T47D (cell line): ENCODE measurements at regions not wholly inside any gene's neighbourhood (a gene's known extent, or its start where the extent isn't known, plus 50 kb on each side); places are given as distances from the start of the nearest gene placed in this dataset.
"Not testable (repeated sequence)": the region's sequence is repeated elsewhere in the genome, so short reads cannot be mapped to it uniquely, and the experiment has no call there.

ENCODE experiments used
- DNase-seq, 2 experiments: peaks; one replicate each; pipeline versions ENCODE4 v3.0.0 to v3.0.0-alpha.2; 2011 to 2012; ENCODE audit warnings: low read depth in 1 of 2, low spot score in 1 of 2
- JUND ChIP-seq: IDR thresholded peaks from 2 replicates; pipeline ENCODE4 v1.6.1; 2012; ENCODE audit warnings: low read depth
- in situ Hi-C: cut with HindIII; loops from 2 replicates; pipeline ENCODE4 v1.10.0; 2016; ENCODE audit warnings: low sequenced_read_pairs, low pct_unique_long_range_greater_than_20kb

DNA sequence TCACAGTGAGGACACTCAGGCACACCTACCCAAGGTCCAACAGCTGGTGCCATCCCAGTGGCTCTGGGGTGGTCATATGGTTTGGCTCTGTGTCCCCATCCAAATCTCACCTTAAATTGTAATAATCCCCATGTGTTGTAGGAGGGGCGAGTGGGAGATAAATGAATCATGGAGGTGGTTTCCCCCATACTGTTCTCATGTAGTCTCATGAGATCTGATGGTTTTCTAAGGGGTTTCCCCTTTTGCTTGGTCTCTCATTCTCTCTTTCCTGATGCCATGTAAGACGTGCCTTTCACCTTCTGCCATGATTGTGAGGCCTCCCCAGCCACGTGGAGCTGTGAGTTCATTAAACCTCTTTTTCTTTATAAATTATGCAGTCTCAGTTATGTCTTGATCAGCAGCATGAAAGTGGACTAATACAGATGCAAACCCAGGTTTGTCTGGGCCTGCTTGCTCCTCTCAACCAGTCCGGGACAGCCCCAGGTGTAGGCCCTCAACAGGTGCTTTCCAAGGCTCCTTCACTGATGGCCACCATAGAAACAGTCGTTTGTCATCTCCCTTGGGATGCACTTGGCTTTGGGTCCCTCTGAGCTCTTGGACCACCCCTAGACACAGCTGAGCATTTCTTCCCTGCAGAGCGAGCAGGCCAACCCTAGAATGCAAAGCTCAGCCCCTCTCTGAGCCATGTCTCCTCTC is 101.3 kb upstream of the CTBP2 start:
- DNase-seq, result no peak
- in situ Hi-C loops, result no loop called here

DNA sequence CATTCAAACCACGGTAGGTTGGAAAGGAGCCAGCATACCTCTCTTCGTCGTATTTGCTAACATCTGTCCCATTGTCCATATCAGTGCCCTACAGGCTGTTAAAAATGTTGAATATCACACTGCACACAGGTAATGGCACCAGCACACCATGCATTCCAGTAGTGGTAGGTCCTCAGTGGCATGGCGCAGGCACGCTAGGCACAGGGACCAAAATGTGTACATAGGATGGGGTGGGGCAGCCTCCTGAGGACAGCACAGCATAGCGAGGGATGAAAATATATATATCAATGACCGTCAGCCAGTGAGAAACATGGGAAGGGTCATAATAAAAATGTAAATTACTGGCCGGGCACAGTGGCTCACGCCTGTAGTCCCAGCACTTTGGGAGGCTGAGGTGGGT is 99.9 kb upstream of the CTBP2 start:
- no peak for TF ChIP-seq JUND
- in situ Hi-C loops, result no loop called here
- no peak for DNase-seq

More for the DNA sequence above, 101.3 kb upstream of the CTBP2 start:
- no peak for TF ChIP-seq JUND

DNA sequence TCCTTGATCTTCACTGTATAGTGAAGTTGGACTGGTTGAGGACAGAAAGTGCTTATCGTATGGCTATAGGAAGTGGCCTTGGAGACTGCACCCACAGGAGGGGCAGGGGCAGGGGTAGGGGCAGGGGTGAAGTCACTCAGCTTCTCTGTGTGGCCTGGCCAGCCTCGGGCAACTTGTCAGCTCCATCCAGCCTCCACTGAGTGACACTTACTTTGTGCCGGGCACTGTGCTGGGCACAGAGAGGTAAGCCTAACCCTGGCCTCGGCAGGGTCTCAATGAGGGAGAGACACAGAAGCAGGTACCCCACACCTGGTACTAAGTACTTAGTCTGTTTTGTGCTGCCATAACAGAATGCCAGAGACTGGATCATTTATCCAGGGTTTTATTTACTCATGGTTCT is 99.3 kb upstream of the CTBP2 start:
- in situ Hi-C loops, result no loop called here
- no peak for TF ChIP-seq JUND
- no peak for DNase-seq

- in situ Hi-C loops, result no loop called here
- TF ChIP-seq JUND, result no peak
Measured at GRCh38 chr10:125258676-125259075, 98.3 kb upstream of the CTBP2 start.

DNA sequence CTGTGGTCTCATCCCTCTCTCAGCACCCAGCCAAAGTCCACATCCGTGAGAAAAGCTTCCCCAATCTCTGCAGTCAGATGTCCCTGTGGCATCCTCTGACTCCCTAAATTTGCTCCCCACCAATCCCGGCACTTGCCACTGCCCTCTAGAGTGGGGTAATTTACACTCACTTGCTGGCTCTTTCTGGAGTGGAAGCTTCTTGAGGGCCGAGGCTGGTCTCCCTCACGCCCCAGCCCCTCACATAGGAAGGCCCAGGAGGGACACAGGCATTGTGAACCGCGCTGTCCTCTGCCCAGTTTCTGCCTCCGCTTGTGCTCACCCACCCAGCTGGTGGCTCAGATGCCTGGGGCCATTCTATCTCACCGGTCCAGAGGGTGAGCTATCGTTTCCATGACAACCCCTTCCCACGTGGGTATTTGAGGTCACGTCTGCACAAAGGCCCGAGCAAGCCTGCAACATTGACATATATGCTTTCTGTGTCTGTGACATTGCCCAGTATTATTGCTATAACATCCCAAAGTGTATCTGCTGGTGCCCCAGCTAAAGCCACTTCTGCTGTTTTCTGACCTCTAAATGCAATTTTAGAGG is 97.3 kb upstream of the CTBP2 start:
- no peak for DNase-seq
- no peak for TF ChIP-seq JUND
- in situ Hi-C loops, result no loop called here

More at GRCh38 chr10:125258676-125259075, 98.3 kb upstream of the CTBP2 start:
- no peak for DNase-seq

GRCh38 chr10:125256026-125256425 is 95.7 kb upstream of the CTBP2 start:
- in situ Hi-C loops, result no loop called here
- DNase-seq, result no peak
- TF ChIP-seq JUND, result no peak

DNA sequence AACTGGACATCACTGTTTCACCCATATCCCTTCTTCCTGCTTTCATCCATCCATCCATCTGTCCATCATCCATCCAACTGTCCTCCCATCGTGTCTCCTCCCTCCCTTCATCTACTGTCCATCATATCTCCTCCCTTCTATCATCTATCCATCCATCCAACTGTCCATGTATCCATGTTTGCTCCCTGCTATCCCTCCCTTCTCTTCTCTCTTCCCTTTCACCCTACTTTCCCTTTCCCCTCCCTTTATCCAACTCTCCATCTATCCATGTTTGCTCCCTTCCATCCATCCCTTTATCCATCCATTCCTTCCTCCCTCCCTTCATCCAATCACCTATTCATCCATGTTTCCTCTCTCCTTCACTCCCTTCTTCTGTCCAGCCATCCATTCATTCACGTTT is 92.6 kb upstream of the CTBP2 start:
- in situ Hi-C loops, result no loop called here
- DNase-seq, result no peak
- no peak for TF ChIP-seq JUND

GRCh38 chr10:125250834-125251233 is 90.5 kb upstream of the CTBP2 start:
- in situ Hi-C loops, DNase-seq: not testable (repeated sequence)

- DNase-seq, result no peak
- in situ Hi-C loops, result no loop called here
- no peak for TF ChIP-seq JUND
Measured at GRCh38 chr10:125249948-125250347, 89.6 kb upstream of the CTBP2 start.

DNA sequence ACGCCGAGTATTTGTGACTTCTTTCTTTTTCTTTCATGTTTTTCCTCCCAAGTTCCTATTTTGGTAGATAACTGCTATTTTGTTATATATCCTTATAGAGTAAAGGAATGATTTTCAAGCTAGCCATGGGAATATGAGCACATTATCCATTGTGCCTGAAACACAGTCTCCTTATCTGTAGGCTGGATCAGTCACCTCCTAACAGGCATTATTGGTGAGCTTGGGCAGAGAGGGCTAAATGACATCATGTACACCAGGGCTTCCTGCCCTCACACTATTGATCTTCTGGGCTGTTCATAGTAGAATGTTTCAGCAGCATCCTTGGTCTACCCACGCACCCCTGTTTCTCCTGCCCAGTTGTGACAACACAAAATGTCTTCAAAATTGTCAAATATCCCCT is 88.1 kb upstream of the CTBP2 start:
- in situ Hi-C loops, result no loop called here
- no peak for DNase-seq
- no peak for TF ChIP-seq JUND

DNA sequence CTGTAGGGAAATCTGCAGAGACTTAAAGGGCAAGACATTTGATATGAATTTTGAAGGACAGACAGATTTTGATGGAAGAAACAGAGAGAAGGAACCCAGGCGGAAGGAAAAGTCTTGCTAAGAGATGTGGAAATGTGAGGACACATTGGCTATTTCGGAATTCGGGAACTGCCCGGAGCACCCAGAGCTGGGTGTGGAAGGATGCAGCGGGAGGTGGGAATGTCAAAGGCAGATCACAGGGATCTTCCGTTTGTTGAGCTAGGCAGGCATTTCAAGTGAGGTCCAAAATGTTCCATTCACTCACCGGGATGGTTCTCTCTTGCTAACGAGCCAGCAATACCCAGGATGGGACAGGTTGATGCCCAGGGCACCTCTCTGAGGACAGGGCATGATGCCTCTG is 87.2 kb upstream of the CTBP2 start:
- in situ Hi-C loops, result no loop called here

GRCh38 chr10:125243532-125244253 is 83.3 kb upstream of the CTBP2 start:
- in situ Hi-C loops, result no loop called here
- no peak for TF ChIP-seq JUND
- no peak for DNase-seq

More for the DNA sequence above, 87.2 kb upstream of the CTBP2 start:
- DNase-seq, result no peak
- no peak for TF ChIP-seq JUND

DNA sequence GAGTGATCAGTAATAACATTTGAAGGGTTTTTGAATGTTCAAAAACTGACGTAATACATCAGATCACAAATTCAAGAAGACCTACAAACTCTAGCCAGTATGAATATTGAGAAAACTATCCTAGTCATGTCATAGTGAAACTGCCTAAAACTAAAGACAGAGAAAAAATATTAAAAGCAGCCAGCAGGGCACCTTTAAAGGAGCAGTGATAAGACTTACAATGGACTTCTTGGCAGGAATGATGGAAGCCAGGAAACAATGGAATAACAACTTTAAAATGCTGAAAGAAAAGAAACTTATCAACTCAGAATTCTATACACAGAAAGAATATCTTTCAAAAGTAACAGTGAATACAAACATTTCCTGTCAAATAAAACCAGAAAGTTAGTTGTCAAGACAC is 78.3 kb upstream of the CTBP2 start:
- TF ChIP-seq JUND, result no peak
- no peak for DNase-seq
- in situ Hi-C loops, result no loop called here
